ENCODE measurements at regions not wholly inside any gene's neighbourhood (a gene's known extent, or its start where the extent isn't known, plus 50 kb on each side); places are given as distances from the start of the nearest gene placed in this dataset.

GRCh38 chr6:121619987-121620740, 184.7 kb downstream of the GJA1 start:
- TF ChIP-seq SIN3A (IDR thresholded peaks at IDR 0.05; ENCODE audit: borderline replicate concordance, insufficient read depth, low read length), result no peak

- TF ChIP-seq FOXP2 (optimal IDR thresholded peaks at IDR 0.05; ENCODE audit: borderline replicate concordance, extremely low read depth, extremely low read length, insufficient read depth), result no peak
- TF ChIP-seq REST (IDR thresholded peaks at IDR 0.05; ENCODE audit: insufficient read depth in 1 of 2, low read depth in 2 of 2, low read length in 2 of 2), result no peak
- no peak for TF ChIP-seq SIN3A (IDR thresholded peaks at IDR 0.05; ENCODE audit: borderline replicate concordance, insufficient read depth, low read length)
- TF ChIP-seq POLR2AphosphoS5 (IDR thresholded peaks at IDR 0.05; ENCODE audit: low read depth, low read length), result no peak
- no peak for TF ChIP-seq TAF1 (IDR thresholded peaks at IDR 0.05; ENCODE audit: borderline replicate concordance, insufficient read depth, low read length)
These were observed 192.3 kb downstream of the GJA1 start for GRCh38 chr6:121627761-121628160.

- no peak for TF ChIP-seq REST (IDR thresholded peaks at IDR 0.05; ENCODE audit: insufficient read depth in 1 of 2, low read depth in 2 of 2, low read length in 2 of 2)
- TF ChIP-seq POLR2AphosphoS5 (IDR thresholded peaks at IDR 0.05; ENCODE audit: low read depth, low read length), result no peak
- TF ChIP-seq TAF1 (IDR thresholded peaks at IDR 0.05; ENCODE audit: borderline replicate concordance, insufficient read depth, low read length), result no peak
- TF ChIP-seq FOXP2 (optimal IDR thresholded peaks at IDR 0.05; ENCODE audit: borderline replicate concordance, extremely low read depth, extremely low read length, insufficient read depth), result no peak
- TF ChIP-seq SIN3A (IDR thresholded peaks at IDR 0.05; ENCODE audit: borderline replicate concordance, insufficient read depth, low read length), result no peak
These were observed 195.3 kb downstream of the GJA1 start for GRCh38 chr6:121630716-121631115.

GRCh38 chr6:121633309-121633708, 197.9 kb downstream of the GJA1 start:
- TF ChIP-seq SIN3A (IDR thresholded peaks at IDR 0.05; ENCODE audit: borderline replicate concordance, insufficient read depth, low read length), result no peak
- TF ChIP-seq POLR2AphosphoS5 (IDR thresholded peaks at IDR 0.05; ENCODE audit: low read depth, low read length), result no peak
- TF ChIP-seq TAF1 (IDR thresholded peaks at IDR 0.05; ENCODE audit: borderline replicate concordance, insufficient read depth, low read length), result no peak
- TF ChIP-seq REST (IDR thresholded peaks at IDR 0.05; ENCODE audit: insufficient read depth in 1 of 2, low read depth in 2 of 2, low read length in 2 of 2), result no peak
- no peak for TF ChIP-seq FOXP2 (optimal IDR thresholded peaks at IDR 0.05; ENCODE audit: borderline replicate concordance, extremely low read depth, extremely low read length, insufficient read depth)

GRCh38 chr6:121635355-121635754, 199.9 kb downstream of the GJA1 start:
- TF ChIP-seq TAF1 (IDR thresholded peaks at IDR 0.05; ENCODE audit: borderline replicate concordance, insufficient read depth, low read length) (no peak), REST (IDR thresholded peaks at IDR 0.05; ENCODE audit: insufficient read depth in 1 of 2, low read depth in 2 of 2, low read length in 2 of 2) (no peak), SIN3A (IDR thresholded peaks at IDR 0.05; ENCODE audit: borderline replicate concordance, insufficient read depth, low read length) (no peak)

All from PFSK-1 (cell line).